HEK293 (cell line): ENCODE measurements at regions not wholly inside any gene's neighbourhood (a gene's known extent, or its start where the extent isn't known, plus 50 kb on each side); places are given as distances from the start of the nearest gene placed in this dataset.

ENCODE experiments used
- CTCF ChIA-PET: fragments of 350-600 bp; formaldehyde crosslinking; extraction: SDS; loops from one replicate; lab custom pipeline; 2021; ENCODE audit warnings: antibody characterized with exemption; lab: Yijun Ruan, JAX
- POLR2A ChIA-PET: fragments of 300-600 bp; formaldehyde crosslinking; extraction: SDS; loops from one replicate; lab custom pipeline; 2020; ENCODE audit warnings: antibody characterized with exemption, inconsistent platforms; lab: Yijun Ruan, JAX
- H3K27ac ChIP-seq: fragments of 200-500 bp; sonication (Bioruptor generic); 2 replicates; pipeline ENCODE4 v1.5.1; 2014; ENCODE audit warnings: low read depth, low read length, control low read depth, inconsistent platforms; ENCODE audit errors: extremely low read depth
- H3K36me3 ChIP-seq, 2 experiments: fragments of 200-500 bp in 1 of 2; sonication (Bioruptor generic) in 1 of 2; 1 replicate in 1 of 2; 2 replicates in 1 of 2; pipeline ENCODE4 v1.5.1; 2014 to 2017; ENCODE audit warnings: inconsistent platforms in 2 of 2, low read length in 2 of 2; ENCODE audit not compliant: control insufficient read depth in 2 of 2, insufficient read depth in 1 of 2
- H3K4me1 ChIP-seq: fragments of 200-500 bp; sonication (Bioruptor generic); 2 replicates; pipeline ENCODE4 v1.5.1; 2014; ENCODE audit warnings: mild to moderate bottlenecking, low read length, inconsistent platforms; ENCODE audit not compliant: control insufficient read depth, insufficient read depth
- H3K4me3 ChIP-seq: 2 replicates; pipeline ENCODE4 v1.5.1; 2011; ENCODE audit warnings: low read depth, mild to moderate bottlenecking, control low read depth, low read length, moderate library complexity
- H3K9me3 ChIP-seq: fragments of 200-500 bp; sonication (Bioruptor generic); 2 replicates; pipeline ENCODE4 v1.5.1; 2014; ENCODE audit warnings: low read depth, low read length, inconsistent platforms; ENCODE audit not compliant: control insufficient read depth, insufficient read depth
- KLF10 ChIP-seq: fragments of 450-650 bp; IDR thresholded peaks from 2 replicates; pipeline ENCODE4 v1.5.1; 2018; ENCODE audit warnings: missing biosample characterization, mild to moderate bottlenecking, missing genetic modification characterization
- KLF16 ChIP-seq: fragments of 450-650 bp; formaldehyde crosslinking; IDR thresholded peaks from 2 replicates; pipeline ENCODE4 v1.5.1; 2017; ENCODE audit warnings: missing biosample characterization, missing genetic modification characterization
- MZF1 ChIP-seq: fragments of 450-650 bp; formaldehyde crosslinking; IDR thresholded peaks from 2 replicates; pipeline ENCODE4 v1.5.1; 2017; ENCODE audit warnings: missing biosample characterization, missing genetic modification characterization, borderline replicate concordance
- YY1 ChIP-seq: fragments of 450-650 bp; formaldehyde crosslinking; IDR thresholded peaks from 2 replicates; pipeline ENCODE4 v1.5.1; 2018; ENCODE audit warnings: missing biosample characterization, missing genetic modification characterization
- ZBTB21 ChIP-seq: fragments of 450-650 bp; formaldehyde crosslinking; IDR thresholded peaks from 2 replicates; pipeline ENCODE4 v1.5.1; 2017; ENCODE audit warnings: missing biosample characterization, missing genetic modification characterization
- ZFP69B ChIP-seq: fragments of 450-650 bp; formaldehyde crosslinking; IDR thresholded peaks from 2 replicates; pipeline ENCODE4 v1.5.1; 2016; ENCODE audit warnings: missing biosample characterization, missing genetic modification characterization
- ZNF114 ChIP-seq: fragments of 450-650 bp; formaldehyde crosslinking; IDR thresholded peaks from 2 replicates; pipeline ENCODE4 v1.5.0; 2017; ENCODE audit warnings: missing biosample characterization, missing genetic modification characterization
- ZNF16 ChIP-seq: fragments of 450-650 bp; formaldehyde crosslinking; IDR thresholded peaks from 2 replicates; pipeline ENCODE4 v1.5.1; 2016; ENCODE audit warnings: low read depth, missing biosample characterization, missing genetic modification characterization
- ZNF169 ChIP-seq: fragments of 450-650 bp; formaldehyde crosslinking; IDR thresholded peaks from 2 replicates; pipeline ENCODE4 v1.5.1; 2016; ENCODE audit warnings: missing biosample characterization, missing genetic modification characterization
- ZNF292 ChIP-seq: fragments of 450-650 bp; formaldehyde crosslinking; IDR thresholded peaks from 2 replicates; pipeline ENCODE4 v1.5.1; 2016; ENCODE audit warnings: low read depth, missing biosample characterization, missing genetic modification characterization, borderline replicate concordance
- ZNF391 ChIP-seq: fragments of 450-650 bp; formaldehyde crosslinking; IDR thresholded peaks from 2 replicates; pipeline ENCODE4 v1.5.1; 2016; ENCODE audit warnings: low read depth, missing biosample characterization, missing genetic modification characterization, borderline replicate concordance
- ZNF473 ChIP-seq: fragments of 450-650 bp; formaldehyde crosslinking; IDR thresholded peaks from 2 replicates; pipeline ENCODE4 v1.5.1; 2017; ENCODE audit warnings: missing biosample characterization, missing genetic modification characterization
- ZNF530 ChIP-seq: fragments of 450-650 bp; formaldehyde crosslinking; IDR thresholded peaks from 2 replicates; pipeline ENCODE4 v1.5.1; 2016; ENCODE audit warnings: low read depth, missing biosample characterization, missing genetic modification characterization
- ZNF654 ChIP-seq: fragments of 450-650 bp; formaldehyde crosslinking; IDR thresholded peaks from 2 replicates; pipeline ENCODE4 v1.5.1; 2016; ENCODE audit warnings: low read depth, missing biosample characterization, missing genetic modification characterization
- ZSCAN16 ChIP-seq: fragments of 450-650 bp; formaldehyde crosslinking; IDR thresholded peaks from 2 replicates; pipeline ENCODE4 v1.5.1; 2016; ENCODE audit warnings: missing biosample characterization, missing genetic modification characterization
- TF ChIP-seq, protein P1 (sequence below): fragments of 450-650 bp; formaldehyde crosslinking; IDR thresholded peaks from 2 replicates; pipeline ENCODE4 v1.5.1; 2016; ENCODE audit warnings: missing biosample characterization, missing genetic modification characterization
- TF ChIP-seq, protein P2 (sequence below): fragments of 450-650 bp; formaldehyde crosslinking; IDR thresholded peaks from 2 replicates; pipeline ENCODE4 v1.5.1; 2016; ENCODE audit warnings: missing biosample characterization, missing genetic modification characterization, borderline replicate concordance
- TF ChIP-seq, protein P3 (sequence below): fragments of 450-650 bp; formaldehyde crosslinking; IDR thresholded peaks from 2 replicates; pipeline ENCODE4 v1.5.1; 2016; ENCODE audit warnings: missing biosample characterization, missing genetic modification characterization
- TF ChIP-seq, protein P4 (sequence below): fragments of 450-650 bp; formaldehyde crosslinking; IDR thresholded peaks from 2 replicates; pipeline ENCODE4 v1.5.1; 2016; ENCODE audit warnings: missing biosample characterization, missing genetic modification characterization

DNA sequence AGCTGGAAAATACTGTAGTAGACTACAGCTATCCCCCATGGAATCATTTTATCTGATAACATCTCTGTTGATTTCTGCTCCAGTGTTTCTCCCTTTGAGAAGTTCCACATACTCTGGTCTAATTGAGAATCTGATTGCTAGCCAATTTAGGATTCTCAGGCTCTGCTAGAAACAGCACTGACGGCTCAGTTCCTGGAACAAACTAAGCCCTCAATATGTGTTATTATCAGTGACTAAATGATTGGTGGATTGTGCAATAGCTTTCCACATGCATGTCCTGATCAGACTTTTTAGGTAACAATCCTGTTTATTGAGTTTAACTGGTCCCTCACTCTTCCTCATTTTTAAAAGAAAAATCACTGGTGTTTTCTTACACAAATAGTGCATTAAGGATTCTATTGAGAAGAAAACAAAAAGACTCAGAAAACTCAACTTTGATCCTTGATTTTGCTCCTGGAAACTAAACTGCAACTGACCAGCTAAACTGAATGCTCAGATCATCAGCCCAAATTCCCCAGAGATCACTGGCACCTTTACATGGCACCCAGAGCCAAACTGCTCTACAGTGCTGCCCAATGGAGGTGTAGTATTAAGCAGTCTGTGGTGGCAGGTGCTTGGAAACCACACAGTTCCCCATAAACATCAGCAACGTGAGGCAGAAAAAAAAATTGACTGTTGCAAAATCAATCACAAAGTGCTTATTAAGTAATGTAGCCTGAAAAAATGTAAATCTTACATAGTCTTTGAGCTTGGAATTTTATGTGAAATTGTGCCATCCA is 423.7 kb downstream of the TOX3 start:
- Histone ChIP-seq H3K4me3 (no peak overlapping the region), H3K4me1 (no peaks in the 10 kb centered on the region), H3K27ac (no peak overlapping the region), H3K9me3 (no peaks in the 10 kb centered on the region), H3K36me3 (no peaks in the 10 kb centered on the region)
- TF ChIP-seq ZNF16 (tag by site-specific recombination): no peak
- TF ChIP-seq, protein P1, sequence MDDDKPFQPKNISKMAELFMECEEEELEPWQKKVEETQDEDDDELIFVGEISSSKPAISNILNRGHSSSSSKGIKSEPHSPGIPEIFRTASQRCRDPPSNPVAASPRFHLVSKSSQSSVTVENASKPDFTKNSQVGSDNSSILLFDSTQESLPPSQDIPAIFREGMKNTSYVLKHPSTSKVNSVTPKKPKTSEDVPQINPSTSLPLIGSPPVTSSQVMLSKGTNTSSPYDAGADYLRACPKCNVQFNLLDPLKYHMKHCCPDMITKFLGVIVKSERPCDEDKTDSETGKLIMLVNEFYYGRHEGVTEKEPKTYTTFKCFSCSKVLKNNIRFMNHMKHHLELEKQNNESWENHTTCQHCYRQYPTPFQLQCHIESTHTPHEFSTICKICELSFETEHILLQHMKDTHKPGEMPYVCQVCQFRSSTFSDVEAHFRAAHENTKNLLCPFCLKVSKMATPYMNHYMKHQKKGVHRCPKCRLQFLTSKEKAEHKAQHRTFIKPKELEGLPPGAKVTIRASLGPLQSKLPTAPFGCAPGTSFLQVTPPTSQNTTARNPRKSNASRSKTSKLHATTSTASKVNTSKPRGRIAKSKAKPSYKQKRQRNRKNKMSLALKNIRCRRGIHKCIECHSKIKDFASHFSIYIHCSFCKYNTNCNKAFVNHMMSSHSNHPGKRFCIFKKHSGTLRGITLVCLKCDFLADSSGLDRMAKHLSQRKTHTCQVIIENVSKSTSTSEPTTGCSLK (tag by site-specific recombination): no peak
- TF ChIP-seq ZNF473 (tag by site-specific recombination): no peak
- no peak for TF ChIP-seq ZNF114 (tag by site-specific recombination)
- TF ChIP-seq ZNF654: no peak
- TF ChIP-seq ZSCAN16 (tag by site-specific recombination): no peak
- ChIA-PET CTCF (no interaction called here), POLR2A (no interaction called here)

DNA sequence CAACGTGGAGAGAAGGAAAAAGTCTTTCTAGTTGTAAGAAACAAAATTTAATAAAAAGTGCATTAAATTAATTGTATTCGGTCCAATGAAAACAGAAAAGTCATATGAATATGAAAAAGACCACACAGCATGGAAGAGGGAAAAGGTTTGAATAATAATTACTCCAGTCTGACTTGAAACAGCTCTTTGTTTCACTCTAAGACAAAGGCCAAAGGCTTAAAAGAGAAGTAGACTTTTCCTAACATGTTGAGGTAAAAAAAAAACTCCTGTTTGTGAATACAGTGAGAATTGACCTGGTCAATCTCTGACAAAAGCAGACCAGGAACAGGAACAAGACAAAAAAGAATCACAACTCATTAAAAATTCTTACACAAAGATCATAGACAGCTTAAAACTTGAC is 429.8 kb downstream of the TOX3 start:
- H3K4me3 ChIP-seq: no peak overlapping the region
- no peak overlapping the region for H3K27ac ChIP-seq
- H3K4me1 ChIP-seq: no peaks in the 10 kb centered on the region
- no peaks in the 10 kb centered on the region for H3K36me3 ChIP-seq
- no peaks in the 10 kb centered on the region for H3K9me3 ChIP-seq
- ChIA-PET CTCF (no interaction called here), POLR2A (no interaction called here)
- TF ChIP-seq KLF10 (tag by site-specific recombination) (no peak), ZNF530 (tag by site-specific recombination) (no peak), ZNF292 (tag by site-specific recombination) (no peak), KLF16 (tag by site-specific recombination) (no peak), MZF1 (no peak), YY1 (tag by site-specific recombination) (no peak), ZNF169 (no peak), ZBTB21 (tag by site-specific recombination) (no peak), ZNF391 (tag by site-specific recombination) (no peak), ZFP69B (tag by site-specific recombination) (no peak)
- TF ChIP-seq, protein P2, sequence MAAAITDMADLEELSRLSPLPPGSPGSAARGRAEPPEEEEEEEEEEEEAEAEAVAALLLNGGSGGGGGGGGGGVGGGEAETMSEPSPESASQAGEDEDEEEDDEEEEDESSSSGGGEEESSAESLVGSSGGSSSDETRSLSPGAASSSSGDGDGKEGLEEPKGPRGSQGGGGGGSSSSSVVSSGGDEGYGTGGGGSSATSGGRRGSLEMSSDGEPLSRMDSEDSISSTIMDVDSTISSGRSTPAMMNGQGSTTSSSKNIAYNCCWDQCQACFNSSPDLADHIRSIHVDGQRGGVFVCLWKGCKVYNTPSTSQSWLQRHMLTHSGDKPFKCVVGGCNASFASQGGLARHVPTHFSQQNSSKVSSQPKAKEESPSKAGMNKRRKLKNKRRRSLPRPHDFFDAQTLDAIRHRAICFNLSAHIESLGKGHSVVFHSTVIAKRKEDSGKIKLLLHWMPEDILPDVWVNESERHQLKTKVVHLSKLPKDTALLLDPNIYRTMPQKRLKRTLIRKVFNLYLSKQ (tag by site-specific recombination): no peak
- TF ChIP-seq, protein P3, sequence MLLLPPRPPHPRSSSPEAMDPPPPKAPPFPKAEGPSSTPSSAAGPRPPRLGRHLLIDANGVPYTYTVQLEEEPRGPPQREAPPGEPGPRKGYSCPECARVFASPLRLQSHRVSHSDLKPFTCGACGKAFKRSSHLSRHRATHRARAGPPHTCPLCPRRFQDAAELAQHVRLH (tag by site-specific recombination): no peak
- TF ChIP-seq, protein P4, sequence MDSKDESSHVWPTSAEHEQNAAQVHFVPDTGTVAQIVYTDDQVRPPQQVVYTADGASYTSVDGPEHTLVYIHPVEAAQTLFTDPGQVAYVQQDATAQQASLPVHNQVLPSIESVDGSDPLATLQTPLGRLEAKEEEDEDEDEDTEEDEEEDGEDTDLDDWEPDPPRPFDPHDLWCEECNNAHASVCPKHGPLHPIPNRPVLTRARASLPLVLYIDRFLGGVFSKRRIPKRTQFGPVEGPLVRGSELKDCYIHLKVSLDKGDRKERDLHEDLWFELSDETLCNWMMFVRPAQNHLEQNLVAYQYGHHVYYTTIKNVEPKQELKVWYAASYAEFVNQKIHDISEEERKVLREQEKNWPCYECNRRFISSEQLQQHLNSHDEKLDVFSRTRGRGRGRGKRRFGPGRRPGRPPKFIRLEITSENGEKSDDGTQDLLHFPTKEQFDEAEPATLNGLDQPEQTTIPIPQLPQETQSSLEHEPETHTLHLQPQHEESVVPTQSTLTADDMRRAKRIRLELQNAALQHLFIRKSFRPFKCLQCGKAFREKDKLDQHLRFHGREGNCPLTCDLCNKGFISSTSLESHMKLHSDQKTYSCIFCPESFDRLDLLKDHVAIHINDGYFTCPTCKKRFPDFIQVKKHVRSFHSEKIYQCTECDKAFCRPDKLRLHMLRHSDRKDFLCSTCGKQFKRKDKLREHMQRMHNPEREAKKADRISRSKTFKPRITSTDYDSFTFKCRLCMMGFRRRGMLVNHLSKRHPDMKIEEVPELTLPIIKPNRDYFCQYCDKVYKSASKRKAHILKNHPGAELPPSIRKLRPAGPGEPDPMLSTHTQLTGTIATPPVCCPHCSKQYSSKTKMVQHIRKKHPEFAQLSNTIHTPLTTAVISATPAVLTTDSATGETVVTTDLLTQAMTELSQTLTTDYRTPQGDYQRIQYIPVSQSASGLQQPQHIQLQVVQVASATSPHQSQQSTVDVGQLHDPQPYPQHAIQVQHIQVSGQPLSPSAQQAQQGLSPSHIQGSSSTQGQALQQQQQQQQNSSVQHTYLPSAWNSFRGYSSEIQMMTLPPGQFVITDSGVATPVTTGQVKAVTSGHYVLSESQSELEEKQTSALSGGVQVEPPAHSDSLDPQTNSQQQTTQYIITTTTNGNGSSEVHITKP (tag by site-specific recombination): no peak
